Activated T-cell treated with anti-CD3 and anti-CD28 coated beads for 48 hours (primary cell): ENCODE measurements at regions not wholly inside any gene's neighbourhood (a gene's known extent, or its start where the extent isn't known, plus 50 kb on each side); places are given as distances from the start of the nearest gene placed in this dataset.

Experiments used
- DNase-seq: peaks from one replicate; pipeline ENCODE4 v3.0.0-alpha.2; 2020; ENCODE audit warnings: low read depth

- no peak for DNase-seq
Measured at GRCh38 chr3:189049458-189050236, 122.1 kb upstream of the TPRG1 start.

GRCh38 chr3:189053322-189053721, 118.4 kb upstream of the TPRG1 start:
- no peak for DNase-seq

- no peak for DNase-seq
Measured at GRCh38 chr3:189056646-189057335, 115.0 kb upstream of the TPRG1 start.

GRCh38 chr3:189057369-189057768, 114.4 kb upstream of the TPRG1 start:
- DNase-seq: no peak

GRCh38 chr3:189058071-189058470, 113.7 kb upstream of the TPRG1 start:
- DNase-seq: no peak

- DNase-seq: no peak
Measured at GRCh38 chr3:189070965-189071364, 100.8 kb upstream of the TPRG1 start.

GRCh38 chr3:189071446-189071845, 100.3 kb upstream of the TPRG1 start:
- DNase-seq: no peak

- DNase-seq: no peak
Measured at GRCh38 chr3:189076449-189076848, 95.3 kb upstream of the TPRG1 start.

GRCh38 chr3:189080745-189081144, 91.0 kb upstream of the TPRG1 start:
- DNase-seq: no peak

GRCh38 chr3:189082666-189083427, 88.9 kb upstream of the TPRG1 start:
- no peak for DNase-seq

GRCh38 chr3:189084620-189085019, 87.2 kb upstream of the TPRG1 start:
- DNase-seq: no peak

GRCh38 chr3:189092547-189092946, 79.2 kb upstream of the TPRG1 start:
- no peak for DNase-seq

GRCh38 chr3:189094539-189094938, 77.2 kb upstream of the TPRG1 start:
- no peak for DNase-seq

- DNase-seq: no peak
Measured at GRCh38 chr3:189096092-189096491, 75.7 kb upstream of the TPRG1 start.

GRCh38 chr3:189099031-189099471, 72.7 kb upstream of the TPRG1 start:
- DNase-seq: no peak

GRCh38 chr3:189099505-189100290, 72.1 kb upstream of the TPRG1 start:
- DNase-seq: no peak

GRCh38 chr3:189100866-189101265, 70.9 kb upstream of the TPRG1 start:
- DNase-seq: no peak

GRCh38 chr3:189101594-189101993, 70.2 kb upstream of the TPRG1 start:
- no peak for DNase-seq

- DNase-seq: no peak
Measured at GRCh38 chr3:189103208-189103607, 68.6 kb upstream of the TPRG1 start.

- DNase-seq: no peak
Measured at GRCh38 chr3:189108067-189108466, 63.7 kb upstream of the TPRG1 start.

GRCh38 chr3:189108735-189109134, 63.0 kb upstream of the TPRG1 start:
- DNase-seq: no peak

GRCh38 chr3:189109145-189109544, 62.6 kb upstream of the TPRG1 start:
- DNase-seq: no peak
